Fibroblast of skin of left quadriceps (primary cell): ENCODE measurements at regions not wholly inside any gene's neighbourhood (a gene's known extent, or its start where the extent isn't known, plus 50 kb on each side); places are given as distances from the start of the nearest gene placed in this dataset.
A peak's percentile ranks its signal among the peaks of the same experiment; 100 is the strongest.

ENCODE experiments used
- DNase-seq, 2 experiments: peaks; one replicate each; pipeline ENCODE4 v3.0.0-alpha.2; 2013; ENCODE audit warnings: low read depth in 2 of 2

DNA sequence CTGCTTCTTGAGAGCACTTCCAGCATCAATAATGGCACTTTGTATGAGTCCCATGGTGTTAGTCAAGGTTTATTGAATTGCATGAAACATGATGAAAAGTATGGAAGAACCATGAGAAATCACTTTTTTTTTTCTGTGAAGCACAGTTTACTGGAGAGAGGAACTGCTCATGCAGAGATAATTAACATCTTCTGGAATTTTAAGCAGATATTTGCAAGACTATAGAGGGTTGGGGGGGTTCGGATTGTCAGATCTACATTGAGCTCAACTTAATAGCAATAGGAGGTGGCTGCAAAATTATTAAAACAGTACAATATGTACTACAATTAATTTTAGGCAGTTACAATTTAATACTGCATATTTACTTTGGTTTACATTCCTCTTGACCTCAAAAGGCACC, 204.4 kb upstream of the CDH10 start:
- no peak for DNase-seq

- no peak for DNase-seq
Measured at GRCh38 chr5:24831989-24832388, 187.2 kb upstream of the CDH10 start.

GRCh38 chr5:24823625-24824024, 178.8 kb upstream of the CDH10 start:
- DNase-seq = no peak

DNA sequence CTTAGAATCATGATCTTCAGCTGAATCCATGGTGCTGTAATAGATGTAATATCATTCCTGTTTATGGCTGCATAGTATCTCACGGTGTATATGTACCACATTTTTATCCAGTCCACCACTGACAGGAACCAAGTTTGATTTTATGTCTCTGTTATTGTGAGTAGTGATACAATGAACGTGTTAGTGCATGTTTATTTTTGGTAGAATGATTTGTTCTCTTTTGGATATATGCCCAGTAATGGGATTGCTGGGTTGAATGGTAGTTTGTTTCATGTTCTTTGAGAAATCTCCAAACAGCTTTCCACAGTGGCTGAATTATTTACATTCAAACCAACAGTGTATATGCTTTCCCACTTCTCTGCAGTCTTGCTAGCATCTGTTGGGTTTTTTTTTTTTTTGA, 175.1 kb upstream of the CDH10 start:
- DNase-seq = no peak

- DNase-seq = no peak
Measured at GRCh38 chr5:24817966-24818365, 173.2 kb upstream of the CDH10 start.

DNA sequence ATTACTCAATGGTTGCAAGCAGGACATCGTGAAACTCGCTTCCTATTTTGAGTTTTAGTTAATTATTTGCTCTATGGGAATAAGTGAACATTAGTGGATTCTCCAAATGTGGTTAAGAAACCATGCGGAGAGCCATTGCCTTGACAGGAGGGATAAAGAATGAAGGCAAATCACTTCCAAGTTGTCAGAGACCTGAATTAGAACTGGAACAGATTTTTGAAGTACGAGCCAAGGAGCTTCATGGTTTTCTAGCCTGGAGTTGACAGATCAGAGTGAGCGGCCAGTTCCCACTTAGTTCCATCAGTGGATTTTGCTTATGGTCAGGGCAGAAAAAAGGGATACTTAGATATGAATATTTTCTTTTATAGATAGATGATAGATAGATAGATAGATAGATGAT, 171.4 kb upstream of the CDH10 start:
- DNase-seq = no peak

GRCh38 chr5:24805230-24805629, 160.5 kb upstream of the CDH10 start:
- DNase-seq = no peak

- DNase-seq = peak; percentile 23 to 25
Measured at GRCh38 chr5:24804221-24804681, 159.5 kb upstream of the CDH10 start.

DNA sequence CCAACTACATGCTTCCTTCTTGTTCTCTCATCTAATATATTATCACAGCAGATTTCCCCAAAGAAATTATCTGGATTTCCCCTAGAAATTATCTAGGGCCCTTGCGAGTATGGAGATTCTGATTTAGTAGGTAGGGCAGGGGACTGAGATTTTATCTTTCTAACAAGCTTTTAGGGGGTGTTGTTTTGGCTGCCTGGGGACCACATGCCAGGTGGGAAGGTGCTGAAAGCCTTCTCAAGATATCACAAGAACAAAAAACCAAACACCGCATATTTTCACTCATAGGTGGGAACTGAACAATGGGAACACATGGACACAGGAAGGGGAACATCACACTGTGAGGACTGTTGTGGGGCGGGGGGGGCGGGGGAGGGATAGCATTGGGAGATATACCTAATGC, 146.5 kb upstream of the CDH10 start:
- no peak for DNase-seq

DNA sequence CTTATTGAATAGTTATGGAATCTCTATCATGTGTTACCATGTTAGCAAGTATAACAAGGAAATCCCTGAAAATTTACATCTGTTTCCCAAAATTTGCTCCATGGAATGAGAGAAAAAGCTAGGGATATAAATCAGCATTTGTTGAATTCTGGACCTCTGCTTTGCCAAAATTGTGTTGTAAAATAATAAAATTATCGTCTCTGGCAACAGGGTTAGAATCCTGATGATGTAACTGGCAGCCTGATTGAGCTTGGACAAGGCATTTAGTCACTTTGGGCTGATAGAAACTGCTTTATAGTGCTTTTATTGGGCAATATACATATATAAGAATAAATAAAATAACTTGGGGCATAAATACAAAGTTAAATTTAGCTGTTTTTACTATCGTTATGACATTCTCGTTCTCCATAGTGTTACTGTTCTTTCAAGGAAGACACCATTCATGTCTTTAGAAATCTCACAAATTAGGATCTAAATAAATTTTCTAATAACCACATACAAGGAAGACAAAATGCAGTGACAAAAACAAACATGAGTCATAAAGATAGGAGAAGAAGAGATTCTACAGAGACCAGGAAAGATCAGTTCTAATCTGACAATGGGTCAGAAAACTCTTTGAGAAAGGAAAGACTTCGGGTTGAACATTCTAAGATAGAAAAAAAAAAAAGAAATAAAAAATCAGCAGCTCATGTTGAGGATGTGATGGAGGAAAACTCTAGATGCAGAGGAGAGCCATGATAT, 145.0 kb upstream of the CDH10 start:
- peak; percentile 53 to 61 for DNase-seq

- peak; percentile 90 to 91 for DNase-seq
Measured at GRCh38 chr5:24788829-24789514, 144.2 kb upstream of the CDH10 start.

GRCh38 chr5:24786108-24786507, 141.3 kb upstream of the CDH10 start:
- no peak for DNase-seq

- no peak for DNase-seq
Measured at GRCh38 chr5:24783596-24783995, 138.8 kb upstream of the CDH10 start.

DNA sequence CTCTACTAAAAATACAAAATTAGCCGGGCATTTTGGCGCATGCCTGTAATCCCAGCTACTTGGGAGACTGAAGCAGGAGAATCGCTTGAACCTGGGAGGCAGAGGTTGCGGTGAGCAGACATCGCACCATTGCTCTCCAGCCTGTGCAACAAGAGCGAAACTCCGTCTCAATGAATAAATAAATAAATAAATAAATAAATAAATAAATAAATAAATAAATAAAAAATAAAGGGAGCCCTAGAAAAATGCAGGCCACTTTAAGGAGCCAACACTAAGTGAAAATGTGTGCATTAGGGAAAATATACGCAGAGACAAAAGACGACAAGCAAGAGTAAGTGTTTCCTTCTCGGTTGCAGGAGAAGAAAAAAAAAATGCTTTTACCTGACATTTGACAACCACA, 132.6 kb upstream of the CDH10 start:
- DNase-seq = no peak

DNA sequence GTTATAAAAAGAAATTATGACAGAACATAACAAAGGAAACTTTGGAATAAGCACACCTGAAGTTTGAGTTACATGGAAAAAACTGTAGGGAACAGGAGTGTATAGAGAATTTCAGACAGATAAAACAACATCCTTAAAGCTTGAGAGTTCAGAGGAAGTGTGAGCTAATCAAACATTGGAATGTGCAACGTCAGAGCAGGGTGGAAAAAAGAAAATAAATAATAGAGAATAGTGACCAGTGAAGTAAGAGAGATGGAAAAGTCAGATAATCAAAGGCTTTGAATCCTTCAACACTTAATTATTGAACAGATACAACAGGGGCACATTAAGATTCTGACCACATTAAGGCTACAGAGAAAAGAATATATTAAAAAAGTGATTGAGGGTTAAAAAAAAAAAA, 128.5 kb upstream of the CDH10 start:
- DNase-seq = peak in 1 of 2 experiments; percentile 11

DNA sequence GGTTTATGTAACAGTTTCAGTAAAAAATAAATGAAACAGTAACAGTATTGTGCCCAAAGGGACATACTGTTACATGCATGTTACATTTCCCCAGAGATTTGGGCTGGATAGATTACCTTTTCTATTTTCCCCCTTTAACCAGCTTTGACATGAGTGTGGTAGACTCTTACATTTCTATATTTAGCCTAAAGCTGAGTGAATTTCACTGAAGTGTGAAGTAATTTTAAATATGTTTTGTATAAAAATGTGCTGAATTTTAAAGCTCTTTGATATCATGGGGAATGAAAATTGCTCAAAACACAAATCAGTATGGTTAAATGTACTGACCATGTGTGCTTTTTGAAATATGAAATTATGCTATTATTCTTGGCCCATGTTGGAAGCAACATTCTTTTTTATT, 122.3 kb upstream of the CDH10 start:
- peak; percentile 7 to 8 for DNase-seq

- no peak for DNase-seq
Measured at GRCh38 chr5:24765219-24765618, 120.4 kb upstream of the CDH10 start.

DNA sequence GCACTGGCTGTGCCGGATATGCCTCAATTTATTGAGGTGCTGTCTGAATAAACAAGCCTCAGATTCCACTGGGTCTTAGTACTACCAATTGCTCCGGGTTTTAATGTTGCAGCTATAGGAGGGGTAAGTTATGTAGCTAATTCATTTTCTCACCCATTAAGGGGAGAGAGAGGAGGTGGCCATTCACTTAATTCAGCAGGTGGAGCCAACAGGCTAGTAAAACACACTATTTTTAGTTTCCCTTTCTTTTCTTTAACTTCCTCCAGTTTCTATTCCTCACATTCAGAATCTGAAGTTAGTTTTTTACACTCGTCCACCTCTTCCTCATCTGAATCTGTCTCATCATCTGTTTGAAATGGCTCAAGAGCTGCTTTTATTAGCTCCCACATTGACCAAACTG, 105.6 kb upstream of the CDH10 start:
- no peak for DNase-seq

- DNase-seq = peak; percentile 8 to 9
Measured at GRCh38 chr5:24749701-24750100, 104.9 kb upstream of the CDH10 start.

DNA sequence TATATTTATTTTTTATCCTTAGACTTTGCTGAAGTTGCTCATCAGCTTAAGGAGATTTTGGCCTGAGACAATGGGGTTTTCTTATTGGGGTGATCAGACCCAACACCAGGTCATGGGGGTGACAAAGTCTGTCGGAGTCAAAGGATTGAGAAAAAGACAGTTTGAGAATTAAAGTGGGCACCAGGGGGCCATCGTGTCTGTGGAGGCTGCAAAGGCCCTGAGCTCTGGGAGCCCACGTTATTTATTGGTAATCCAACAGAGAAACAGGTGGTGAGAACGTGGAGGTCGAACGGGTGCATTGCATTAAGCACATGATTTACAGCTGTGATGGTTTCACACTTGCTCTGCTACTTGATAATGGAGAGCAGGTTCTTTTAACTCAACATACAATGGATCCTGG, 102.5 kb upstream of the CDH10 start:
- no peak for DNase-seq

- DNase-seq = no peak
Measured at GRCh38 chr5:24742334-24742733, 97.6 kb upstream of the CDH10 start.

GRCh38 chr5:24737163-24737562, 92.4 kb upstream of the CDH10 start:
- DNase-seq = no peak

DNA sequence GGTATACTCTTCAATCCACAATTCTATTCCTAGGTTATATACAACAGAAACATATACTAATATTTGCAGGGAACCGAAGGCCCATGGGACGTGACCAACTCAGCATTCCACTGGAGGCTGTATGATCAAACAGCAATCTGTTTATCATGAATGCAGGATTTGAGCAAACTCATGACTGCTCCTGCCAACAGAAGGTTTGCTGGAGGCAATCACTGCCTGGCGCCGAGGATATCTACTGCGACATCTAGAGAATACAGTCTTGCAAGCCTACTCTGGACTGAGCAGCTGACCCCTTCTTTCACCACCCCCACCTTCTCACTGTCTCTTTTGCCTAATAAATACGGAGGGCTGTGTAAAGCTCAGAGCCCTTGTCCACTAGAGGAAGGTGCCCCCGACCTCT, 90.5 kb upstream of the CDH10 start:
- DNase-seq = no peak
